Activated CD4-positive, alpha-beta memory T cell treated with anti-CD3 and anti-CD28 coated beads, Interleukin-2, amount 10 ng/mL, durations not matched to agents 7 days and 5 days (primary cell): ENCODE measurements at regions not wholly inside any gene's neighbourhood (a gene's known extent, or its start where the extent isn't known, plus 50 kb on each side); places are given as distances from the start of the nearest gene placed in this dataset.

Experiments
- CTCF ChIA-PET: fragments of 350-600 bp; sonication (Branson Sonifier 250); formaldehyde crosslinking; loops from one replicate; lab custom pipeline; 2021; ENCODE audit warnings: antibody characterized with exemption, inconsistent platforms; lab: Charles Lee
- POLR2A ChIA-PET: fragments of 350-600 bp; sonication (Branson Sonifier 250); formaldehyde crosslinking; loops from one replicate; lab custom pipeline; 2021; ENCODE audit warnings: antibody characterized with exemption; lab: Charles Lee
- DNase-seq: peaks from one replicate; pipeline ENCODE4 v3.0.0-alpha.2; 2020
- H3K27ac Mint-ChIP-seq: one replicate; pipeline ENCODE4 v1.8.0; 2021; ENCODE audit warnings: mild to moderate bottlenecking, mixed read lengths
- H3K27me3 Mint-ChIP-seq: one replicate; pipeline ENCODE4 v1.8.0; 2021; ENCODE audit warnings: mixed read lengths
- H3K36me3 Mint-ChIP-seq: one replicate; pipeline ENCODE4 v1.8.0; 2021; ENCODE audit warnings: low read depth, mixed read lengths
- H3K4me1 Mint-ChIP-seq: one replicate; pipeline ENCODE4 v1.8.0; 2021; ENCODE audit warnings: mixed read lengths
- H3K4me3 Mint-ChIP-seq: one replicate; pipeline ENCODE4 v1.8.0; 2021; ENCODE audit warnings: mild to moderate bottlenecking, mixed read lengths
- H3K9me3 Mint-ChIP-seq: one replicate; pipeline ENCODE4 v1.8.0; 2021; ENCODE audit warnings: mixed read lengths

GRCh38 chr11:43222215-43222614 lies 89.6 kb upstream of the API5 start:
- H3K27ac Mint-ChIP-seq: no peak overlapping the region
- no peak overlapping the region for H3K4me3 Mint-ChIP-seq
- no peak for DNase-seq
- H3K36me3 Mint-ChIP-seq: no peaks in the 10 kb centered on the region
- POLR2A ChIA-PET: no interaction called here
- no peaks in the 10 kb centered on the region for H3K4me1 Mint-ChIP-seq
- H3K9me3 Mint-ChIP-seq: peaks cover 2% of the 10 kb centered on the region
- CTCF ChIA-PET: no interaction called here
- H3K27me3 Mint-ChIP-seq: no peaks in the 10 kb centered on the region

GRCh38 chr11:43223026-43223425 lies 88.8 kb upstream of the API5 start:
- DNase-seq: no peak
- no peak overlapping the region for H3K4me3 Mint-ChIP-seq
- no peaks in the 10 kb centered on the region for H3K27me3 Mint-ChIP-seq
- no peak overlapping the region for H3K27ac Mint-ChIP-seq
- peaks cover 2% of the 10 kb centered on the region for H3K9me3 Mint-ChIP-seq
- POLR2A ChIA-PET: no interaction called here
- no peaks in the 10 kb centered on the region for H3K4me1 Mint-ChIP-seq
- CTCF ChIA-PET: no interaction called here
- H3K36me3 Mint-ChIP-seq: no peaks in the 10 kb centered on the region

GRCh38 chr11:43234881-43235280 lies 76.9 kb upstream of the API5 start:
- no peaks in the 10 kb centered on the region for H3K4me1 Mint-ChIP-seq
- no peak for DNase-seq
- no peak overlapping the region for H3K4me3 Mint-ChIP-seq
- ChIA-PET POLR2A (interaction anchor here (0.6 kb wide), 1 partner anchor 14 kb away, joined by 3 read pairs; no protein-coding TSS in a partner anchor), CTCF (no interaction called here)
- no peaks in the 10 kb centered on the region for H3K9me3 Mint-ChIP-seq
- H3K27ac Mint-ChIP-seq: no peak overlapping the region
- H3K27me3 Mint-ChIP-seq: no peaks in the 10 kb centered on the region
- H3K36me3 Mint-ChIP-seq: no peaks in the 10 kb centered on the region

- Mint-ChIP-seq H3K9me3 (no peaks in the 10 kb centered on the region), H3K4me1 (no peaks in the 10 kb centered on the region), H3K36me3 (no peaks in the 10 kb centered on the region), H3K4me3 (no peak overlapping the region), H3K27me3 (no peaks in the 10 kb centered on the region), H3K27ac (no peak overlapping the region)
- DNase-seq: no peak
- CTCF ChIA-PET: no interaction called here
- POLR2A ChIA-PET: no interaction called here
These were observed 73.5 kb upstream of the API5 start for GRCh38 chr11:43238341-43238740.

- POLR2A ChIA-PET: no interaction called here
These were observed 72.0 kb upstream of the API5 start for GRCh38 chr11:43239791-43240190.

GRCh38 chr11:43242401-43242800 lies 69.4 kb upstream of the API5 start:
- H3K4me3 Mint-ChIP-seq: no peak overlapping the region
- H3K4me1 Mint-ChIP-seq: no peaks in the 10 kb centered on the region
- no peaks in the 10 kb centered on the region for H3K9me3 Mint-ChIP-seq
- CTCF ChIA-PET: no interaction called here
- POLR2A ChIA-PET: no interaction called here
- no peak for DNase-seq
- no peaks in the 10 kb centered on the region for H3K36me3 Mint-ChIP-seq
- H3K27ac Mint-ChIP-seq: no peak overlapping the region
- no peaks in the 10 kb centered on the region for H3K27me3 Mint-ChIP-seq

More at GRCh38 chr11:43239791-43240190, 72.0 kb upstream of the API5 start:
- Mint-ChIP-seq H3K9me3 (no peaks in the 10 kb centered on the region), H3K4me1 (no peaks in the 10 kb centered on the region), H3K4me3 (no peak overlapping the region), H3K27ac (no peak overlapping the region), H3K36me3 (no peaks in the 10 kb centered on the region), H3K27me3 (no peaks in the 10 kb centered on the region)
- DNase-seq: no peak
- CTCF ChIA-PET: no interaction called here

GRCh38 chr11:43243927-43244326 lies 67.9 kb upstream of the API5 start:
- no peaks in the 10 kb centered on the region for H3K4me1 Mint-ChIP-seq
- POLR2A ChIA-PET: no interaction called here

GRCh38 chr11:43245466-43245865 lies 66.3 kb upstream of the API5 start:
- POLR2A ChIA-PET: no interaction called here
- Mint-ChIP-seq H3K9me3 (no peaks in the 10 kb centered on the region), H3K27me3 (no peaks in the 10 kb centered on the region), H3K4me1 (no peaks in the 10 kb centered on the region), H3K27ac (no peak overlapping the region), H3K4me3 (no peak overlapping the region), H3K36me3 (no peaks in the 10 kb centered on the region)
- CTCF ChIA-PET: no interaction called here
- no peak for DNase-seq

More at GRCh38 chr11:43243927-43244326, 67.9 kb upstream of the API5 start:
- no peaks in the 10 kb centered on the region for H3K9me3 Mint-ChIP-seq
- no peaks in the 10 kb centered on the region for H3K27me3 Mint-ChIP-seq
- CTCF ChIA-PET: no interaction called here
- no peak overlapping the region for H3K4me3 Mint-ChIP-seq
- no peak overlapping the region for H3K27ac Mint-ChIP-seq
- no peaks in the 10 kb centered on the region for H3K36me3 Mint-ChIP-seq
- no peak for DNase-seq

GRCh38 chr11:43250309-43250708 lies 61.5 kb upstream of the API5 start:
- H3K27ac Mint-ChIP-seq: no peak overlapping the region
- CTCF ChIA-PET: no interaction called here
- DNase-seq: no peak
- H3K27me3 Mint-ChIP-seq: peaks cover 3% of the 10 kb centered on the region
- no peaks in the 10 kb centered on the region for H3K4me1 Mint-ChIP-seq
- POLR2A ChIA-PET: no interaction called here
- no peak overlapping the region for H3K4me3 Mint-ChIP-seq
- H3K36me3 Mint-ChIP-seq: no peaks in the 10 kb centered on the region
- H3K9me3 Mint-ChIP-seq: no peaks in the 10 kb centered on the region

- ChIA-PET CTCF (no interaction called here), POLR2A (no interaction called here)
- Mint-ChIP-seq H3K27ac (no peak overlapping the region), H3K4me3 (no peak overlapping the region), H3K36me3 (no peaks in the 10 kb centered on the region), H3K9me3 (no peaks in the 10 kb centered on the region), H3K4me1 (no peaks in the 10 kb centered on the region), H3K27me3 (no peaks in the 10 kb centered on the region)
- DNase-seq: no peak
These were observed 50.0 kb upstream of the API5 start for GRCh38 chr11:43261775-43262174.
